GM23338 (cell line): ENCODE measurements at regions not wholly inside any gene's neighbourhood (a gene's known extent, or its start where the extent isn't known, plus 50 kb on each side); places are given as distances from the start of the nearest gene placed in this dataset.

ENCODE experiments used
- CREB1 ChIP-seq: fragments of 250-450 bp; sonication (Bioruptor Pico); IDR thresholded peaks from 2 replicates; pipeline ENCODE4 v1.5.0; 2020; ENCODE audit warnings: low read depth, mild to moderate bottlenecking, moderate library complexity
- CTCF ChIP-seq, 2 experiments: fragments of 200-600 bp in 1 of 2; sonication (generic) in 1 of 2; conservative IDR thresholded peaks; 2 replicates each; pipeline versions ENCODE4 v1.5.1 to v1.6.1; 2016 to 2017; ENCODE audit warnings: antibody characterized with exemption in 2 of 2, low read depth in 2 of 2, mild to moderate bottlenecking in 2 of 2, moderate library complexity in 1 of 2
- ETS1 ChIP-seq: IDR thresholded peaks from 2 replicates; pipeline ENCODE4 v1.6.1; 2016; ENCODE audit warnings: antibody characterized with exemption
- EZH2 ChIP-seq: fragments of 200-600 bp; sonication (generic); IDR thresholded peaks from one replicate; pipeline ENCODE4 v1.8.0; 2017; ENCODE audit warnings: antibody characterized with exemption, mild to moderate bottlenecking, low read depth; ENCODE audit not compliant: unreplicated experiment
- EZH2phosphoT487 ChIP-seq: fragments of 200-600 bp; sonication (generic); IDR thresholded peaks from one replicate; pipeline ENCODE4 v1.8.1; 2018; ENCODE audit warnings: antibody characterized with exemption; ENCODE audit not compliant: unreplicated experiment
- JUNB ChIP-seq: IDR thresholded peaks from one replicate; pipeline ENCODE4 v1.6.1; 2016; ENCODE audit warnings: antibody characterized with exemption; ENCODE audit not compliant: unreplicated experiment
- NANOG ChIP-seq: IDR thresholded peaks from 2 replicates; pipeline ENCODE4 v1.6.1; 2016; ENCODE audit warnings: antibody characterized with exemption, borderline replicate concordance
- POLR2AphosphoS5 ChIP-seq: IDR thresholded peaks from 2 replicates; pipeline ENCODE4 v1.6.1; 2016; ENCODE audit warnings: antibody characterized with exemption, low read depth
- REST ChIP-seq: IDR thresholded peaks from one replicate; pipeline ENCODE4 v1.6.1; 2018; ENCODE audit warnings: antibody characterized with exemption; ENCODE audit not compliant: unreplicated experiment
- STAT1 ChIP-seq: IDR thresholded peaks from one replicate; pipeline ENCODE4 v1.6.1; 2016; ENCODE audit warnings: antibody characterized with exemption; ENCODE audit not compliant: unreplicated experiment
- ZNF114 ChIP-seq: fragments of 250-450 bp; sonication (Bioruptor Pico); IDR thresholded peaks from 2 replicates; pipeline ENCODE4 v1.5.0; 2020; ENCODE audit warnings: mild to moderate bottlenecking, moderate library complexity
- ZNF331 ChIP-seq: fragments of 250-450 bp; sonication (Bioruptor Pico); IDR thresholded peaks from 2 replicates; pipeline ENCODE4 v1.5.0; 2020; ENCODE audit warnings: low read depth, mild to moderate bottlenecking, moderate library complexity

GRCh38 chr1:78304341-78304740 is 186.4 kb upstream of the PTGFR start:
- TF ChIP-seq EZH2 (no peak), CREB1 (CRISPR knock-in tag) (no peak), ETS1 (no peak), CTCF (conservative IDR thresholded peaks at IDR 0.05; ENCODE audit: low read depth in 2 of 2) (no peak), JUNB (no peak), EZH2phosphoT487 (no peak), POLR2AphosphoS5 (no peak), REST (no peak), NANOG (no peak), ZNF114 (no peak), STAT1 (no peak), ZNF331 (CRISPR knock-in tag) (no peak)
